ENCODE measurements at regions not wholly inside any gene's neighbourhood (a gene's known extent, or its start where the extent isn't known, plus 50 kb on each side); places are given as distances from the start of the nearest gene placed in this dataset.
A peak's percentile ranks its signal among the peaks of the same experiment; 100 is the strongest.

DNA sequence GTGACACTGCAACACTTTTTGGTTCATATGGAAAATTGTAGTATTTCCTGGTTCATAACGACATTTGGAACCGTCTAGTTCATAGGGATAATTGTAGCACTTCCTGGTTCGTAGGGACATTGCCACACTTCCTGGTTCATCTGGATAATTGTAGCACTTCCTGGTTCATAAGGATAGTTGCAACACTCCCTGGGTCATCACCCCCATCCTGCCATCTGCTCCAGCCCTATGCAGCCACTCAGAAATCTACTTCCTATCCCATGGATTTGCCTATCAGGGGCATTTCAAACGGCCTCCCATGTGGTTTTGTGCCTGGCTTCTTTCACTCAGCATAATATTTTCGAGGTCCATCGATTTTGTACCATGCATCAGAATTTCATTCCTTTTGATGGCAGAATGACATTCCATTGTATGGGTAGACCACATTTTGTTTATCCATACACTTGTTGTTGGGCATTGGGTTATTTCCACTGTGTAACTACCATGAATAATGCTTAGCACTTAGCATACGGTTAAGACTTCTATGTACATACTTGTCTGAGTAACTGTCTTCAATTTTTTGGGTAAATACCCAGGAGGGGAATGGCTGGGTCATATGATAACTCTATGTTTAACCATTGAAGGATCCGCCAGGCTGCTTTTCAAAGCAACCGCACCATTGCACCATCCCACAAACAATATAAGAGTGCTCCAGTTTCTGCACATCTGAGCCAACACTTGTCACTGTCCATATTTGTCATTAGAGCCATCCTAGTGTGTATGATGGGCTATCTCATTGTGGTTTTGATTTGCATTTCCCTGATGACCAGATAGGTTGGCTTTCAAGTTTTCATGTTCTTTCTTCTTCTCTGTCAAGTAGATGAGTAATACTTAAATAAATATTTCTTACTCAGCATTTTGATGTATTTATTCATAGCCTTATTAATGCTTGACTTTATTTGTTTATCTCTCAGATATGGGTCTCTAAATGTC is 58.3 kb upstream of the CD99 start:
- ChIA-PET RAD21 (ENCODE audit: unreplicated experiment) (no interaction called here), CTCF (no interaction called here), SMC1A (ENCODE audit: uncharacterized antibody, unreplicated experiment) (no interaction called here), POLR2A (no interaction called here)
- Histone ChIP-seq H3K4me1 (ENCODE audit: control insufficient read depth, insufficient read depth, low read length) (no peaks in the 10 kb centered on the region), H4K20me1 (ENCODE audit: control insufficient read depth, insufficient read depth) (no peaks in the 10 kb centered on the region), H3K4me3 (no peak overlapping the region), H3K9ac (ENCODE audit: control insufficient read depth, insufficient read depth, low read length) (no peak overlapping the region), H3K36me3 (ENCODE audit: control insufficient read depth in 2 of 2, insufficient read depth in 2 of 2, low read length in 1 of 2) (peaks cover 3 to 8% of the 10 kb centered on the region in 2 experiments; a peak in 3 of 4 replicates), H3K79me2 (ENCODE audit: control insufficient read depth, insufficient read depth, low read length) (no peaks in the 10 kb centered on the region), H3K9me3 (replicated peaks; ENCODE audit: control insufficient read depth, insufficient read depth, low read length) (peaks cover 27% of the 10 kb centered on the region), H3K4me2 (ENCODE audit: control insufficient read depth, insufficient read depth) (no peak overlapping the region), H3K27me3 (replicated peaks in 1 of 2; ENCODE audit: control insufficient read depth in 2 of 2, insufficient read depth in 2 of 2, low read length in 1 of 2) (no peaks in the 10 kb centered on the region), H3K27ac (ENCODE audit: control insufficient read depth, insufficient read depth) (no peak overlapping the region), H2AFZ (ENCODE audit: control insufficient read depth, low read depth, low read length) (peak overlapping the region; percentile 71)
- BruUV-seq (replicated peaks), result no TSS peak
- in situ Hi-C loops (cut with MboI), result no loop called here
- intact Hi-C loops (cut with micrococcal nuclease; ENCODE audit: unreplicated experiment), result no loop called here
- WGBS (ENCODE audit: insufficient coverage, insufficient replicate concordance, low lambda C conversion rate, missing lambda C conversion rate), result 81% methylated on average over 9 of the region's 9 CpGs
- ATAC-seq (peak; percentile 83), FAIRE-seq (no peak), DNase-seq (ENCODE audit: low read depth, low spot score) (no peak)
- TF ChIP-seq SP1 (IDR thresholded peaks at IDR 0.05; ENCODE audit: low read depth, low read length) (no peak), RAD21 (IDR thresholded peaks at IDR 0.05; ENCODE audit: insufficient read depth, low read depth, low read length) (no peak), SRF (IDR thresholded peaks at IDR 0.05; ENCODE audit: low read depth in 2 of 2, low read length in 2 of 2) (no peak), FOXM1 (IDR thresholded peaks at IDR 0.05; ENCODE audit: low read depth, low read length) (no peak), MEF2A (IDR thresholded peaks at IDR 0.05; ENCODE audit: insufficient read depth, low read depth, low read length) (no peak), YBX1 (IDR thresholded peaks at IDR 0.05) (no peak), NFYA (IDR thresholded peaks at IDR 0.05; ENCODE audit: borderline replicate concordance, low read depth, low read length) (no peak), ZZZ3 (IDR thresholded peaks at IDR 0.05; ENCODE audit: control insufficient read depth, insufficient read length, low read depth) (no peak), ESRRA (IDR thresholded peaks at IDR 0.05; ENCODE audit: low read length) (no peak), RUNX3 (IDR thresholded peaks at IDR 0.05; ENCODE audit: low read length) (peak; percentile 43; the same call in 1 of the 2 replicates), CBX5 (IDR thresholded peaks at IDR 0.05; ENCODE audit: low read depth) (0 out of 2 replicates have a peak, but pooled peaks have one; percentile 15), RELA (IDR thresholded peaks at IDR 0.05; ENCODE audit: borderline replicate concordance, partially characterized antibody) (no peak), MYC (IDR thresholded peaks at IDR 0.05; ENCODE audit: insufficient read depth, insufficient read length, insufficient replicate concordance, low read length, severe bottlenecking) (no peak), MTA2 (IDR thresholded peaks at IDR 0.05; ENCODE audit: low read depth) (no peak), SUZ12 (IDR thresholded peaks at IDR 0.05; ENCODE audit: unreplicated experiment) (no peak), NFYB (IDR thresholded peaks at IDR 0.05; ENCODE audit: insufficient read depth, low read depth, low read length) (no peak), EGR1 (IDR thresholded peaks at IDR 0.05; ENCODE audit: borderline replicate concordance in 1 of 2, low read depth in 2 of 2, low read length in 2 of 2) (no peak), BMI1 (IDR thresholded peaks at IDR 0.05; ENCODE audit: borderline replicate concordance) (no peak), BCL11A (IDR thresholded peaks at IDR 0.05; ENCODE audit: low read depth, low read length) (no peak), LARP7 (IDR thresholded peaks at IDR 0.05) (no peak), SIX5 (IDR thresholded peaks at IDR 0.05; ENCODE audit: low read depth, low read length, severe bottlenecking) (no peak), MEF2B (IDR thresholded peaks at IDR 0.05; ENCODE audit: partially characterized antibody, poor library complexity, severe bottlenecking) (no peak), ATF7 (IDR thresholded peaks at IDR 0.05; ENCODE audit: low read depth) (no peak)
- TF ChIP-seq, protein P1, sequence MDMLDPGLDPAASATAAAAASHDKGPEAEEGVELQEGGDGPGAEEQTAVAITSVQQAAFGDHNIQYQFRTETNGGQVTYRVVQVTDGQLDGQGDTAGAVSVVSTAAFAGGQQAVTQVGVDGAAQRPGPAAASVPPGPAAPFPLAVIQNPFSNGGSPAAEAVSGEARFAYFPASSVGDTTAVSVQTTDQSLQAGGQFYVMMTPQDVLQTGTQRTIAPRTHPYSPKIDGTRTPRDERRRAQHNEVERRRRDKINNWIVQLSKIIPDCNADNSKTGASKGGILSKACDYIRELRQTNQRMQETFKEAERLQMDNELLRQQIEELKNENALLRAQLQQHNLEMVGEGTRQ (IDR thresholded peaks at IDR 0.05; ENCODE audit: borderline replicate concordance, low read depth, low read length), result no peak
- TF ChIP-seq, protein P2, sequence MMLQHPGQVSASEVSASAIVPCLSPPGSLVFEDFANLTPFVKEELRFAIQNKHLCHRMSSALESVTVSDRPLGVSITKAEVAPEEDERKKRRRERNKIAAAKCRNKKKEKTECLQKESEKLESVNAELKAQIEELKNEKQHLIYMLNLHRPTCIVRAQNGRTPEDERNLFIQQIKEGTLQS (IDR thresholded peaks at IDR 0.05; ENCODE audit: borderline replicate concordance, extremely low read depth, low read depth, low read length), result no peak

Data from GM12878 (cell line).